Liver (tissue), 3 donors: ENCODE measurements at regions not wholly inside any gene's neighbourhood (a gene's known extent, or its start where the extent isn't known, plus 50 kb on each side); places are given as distances from the start of the nearest gene placed in this dataset.

Experiments
- ATF3 ChIP-seq: IDR thresholded peaks from 2 replicates; pipeline ENCODE4 v1.6.1; 2016; ENCODE audit warnings: antibody characterized with exemption
- CTCF ChIP-seq: fragments of 150-350 bp; IDR thresholded peaks from 2 replicates; pipeline ENCODE4 v1.5.1; 2017; ENCODE audit warnings: improper control_type of control experiment, low read depth, low read length; ENCODE audit not compliant: missing input control
- HNF4A ChIP-seq, 2 donors: conservative IDR thresholded peaks; 2 replicates each; pipeline ENCODE4 v1.6.1; 2016; ENCODE audit warnings: antibody characterized with exemption in 2 of 2, mild to moderate bottlenecking in 2 of 2
- JUND ChIP-seq, 2 donors: IDR thresholded peaks; 2 replicates each; pipeline ENCODE4 v1.6.1; 2016; ENCODE audit warnings: antibody characterized with exemption in 2 of 2
- SP1 ChIP-seq: IDR thresholded peaks from 2 replicates; pipeline ENCODE4 v1.6.1; 2018; ENCODE audit warnings: antibody characterized with exemption, mild to moderate bottlenecking
- TAF1 ChIP-seq: conservative IDR thresholded peaks from 2 replicates; pipeline ENCODE4 v1.6.1; 2016; ENCODE audit warnings: antibody characterized with exemption, mild to moderate bottlenecking
- YY1 ChIP-seq: IDR thresholded peaks from 2 replicates; pipeline ENCODE4 v1.6.1; 2016; ENCODE audit warnings: antibody characterized with exemption, mild to moderate bottlenecking
- TF ChIP-seq, protein P1 (sequence below): IDR thresholded peaks from 2 replicates; pipeline ENCODE4 v1.6.1; 2016; ENCODE audit warnings: antibody characterized with exemption
- TF ChIP-seq, protein P2 (sequence below): IDR thresholded peaks from 2 replicates; pipeline ENCODE4 v1.6.1; 2016; ENCODE audit warnings: antibody characterized with exemption, mild to moderate bottlenecking
- donor health status: healthy.
- donor health status: healthy.

DNA sequence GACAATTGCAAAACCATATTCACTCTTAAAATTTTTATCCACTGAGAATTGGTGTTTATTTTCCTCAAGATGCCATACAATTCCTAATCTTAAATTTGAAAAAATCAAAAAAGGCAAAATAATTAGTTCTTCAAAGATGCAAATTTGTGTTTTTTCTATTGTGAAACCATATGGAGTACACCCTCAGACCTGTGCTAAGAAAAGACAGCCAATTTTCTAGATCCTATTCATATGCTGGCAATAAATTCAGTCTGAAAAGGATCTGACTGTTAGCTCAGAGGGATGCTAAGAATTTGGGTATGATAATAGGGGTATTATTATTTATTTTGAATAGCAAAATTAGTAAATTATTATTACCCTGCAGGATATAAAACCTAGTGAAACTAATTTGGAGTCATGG lies 476.9 kb upstream of the SYT1 start:
- TF ChIP-seq CTCF (no peak), ATF3 (no peak), TAF1 (no peak), JUND (IDR thresholded peaks at IDR 0.05) (no peak), YY1 (no peak), SP1 (no peak), HNF4A (conservative IDR thresholded peaks at IDR 0.05) (no peak)
- TF ChIP-seq, protein P1, sequence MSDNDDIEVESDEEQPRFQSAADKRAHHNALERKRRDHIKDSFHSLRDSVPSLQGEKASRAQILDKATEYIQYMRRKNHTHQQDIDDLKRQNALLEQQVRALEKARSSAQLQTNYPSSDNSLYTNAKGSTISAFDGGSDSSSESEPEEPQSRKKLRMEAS = no peak
- TF ChIP-seq, protein P2, sequence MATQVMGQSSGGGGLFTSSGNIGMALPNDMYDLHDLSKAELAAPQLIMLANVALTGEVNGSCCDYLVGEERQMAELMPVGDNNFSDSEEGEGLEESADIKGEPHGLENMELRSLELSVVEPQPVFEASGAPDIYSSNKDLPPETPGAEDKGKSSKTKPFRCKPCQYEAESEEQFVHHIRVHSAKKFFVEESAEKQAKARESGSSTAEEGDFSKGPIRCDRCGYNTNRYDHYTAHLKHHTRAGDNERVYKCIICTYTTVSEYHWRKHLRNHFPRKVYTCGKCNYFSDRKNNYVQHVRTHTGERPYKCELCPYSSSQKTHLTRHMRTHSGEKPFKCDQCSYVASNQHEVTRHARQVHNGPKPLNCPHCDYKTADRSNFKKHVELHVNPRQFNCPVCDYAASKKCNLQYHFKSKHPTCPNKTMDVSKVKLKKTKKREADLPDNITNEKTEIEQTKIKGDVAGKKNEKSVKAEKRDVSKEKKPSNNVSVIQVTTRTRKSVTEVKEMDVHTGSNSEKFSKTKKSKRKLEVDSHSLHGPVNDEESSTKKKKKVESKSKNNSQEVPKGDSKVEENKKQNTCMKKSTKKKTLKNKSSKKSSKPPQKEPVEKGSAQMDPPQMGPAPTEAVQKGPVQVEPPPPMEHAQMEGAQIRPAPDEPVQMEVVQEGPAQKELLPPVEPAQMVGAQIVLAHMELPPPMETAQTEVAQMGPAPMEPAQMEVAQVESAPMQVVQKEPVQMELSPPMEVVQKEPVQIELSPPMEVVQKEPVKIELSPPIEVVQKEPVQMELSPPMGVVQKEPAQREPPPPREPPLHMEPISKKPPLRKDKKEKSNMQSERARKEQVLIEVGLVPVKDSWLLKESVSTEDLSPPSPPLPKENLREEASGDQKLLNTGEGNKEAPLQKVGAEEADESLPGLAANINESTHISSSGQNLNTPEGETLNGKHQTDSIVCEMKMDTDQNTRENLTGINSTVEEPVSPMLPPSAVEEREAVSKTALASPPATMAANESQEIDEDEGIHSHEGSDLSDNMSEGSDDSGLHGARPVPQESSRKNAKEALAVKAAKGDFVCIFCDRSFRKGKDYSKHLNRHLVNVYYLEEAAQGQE = no peak
